IMR-90 (cell line): ENCODE measurements at regions not wholly inside any gene's neighbourhood (a gene's known extent, or its start where the extent isn't known, plus 50 kb on each side); places are given as distances from the start of the nearest gene placed in this dataset.

ENCODE experiments used
- ATAC-seq: fragments of 200-7000 bp; cut with Tn5 transposase; 2 replicates; pipeline ENCODE4 v1.9.1; 2020; ENCODE audit warnings: low read depth, mild to moderate bottlenecking, moderate library complexity
- BruUV-seq: library from RNA; stranded (reverse); fragments of 400-500 nt; replicated peaks from 2 replicates; lab custom pipeline; 2021; lab: Mats Ljungman, UMichigan
- CTCF ChIA-PET: fragments of 300-600 bp; formaldehyde crosslinking; extraction: SDS; loops from one replicate; lab custom pipeline; 2021; ENCODE audit warnings: antibody characterized with exemption; lab: Yijun Ruan, JAX
- POLR2A ChIA-PET: fragments of 300-600 bp; sonication (Branson Sonifier 250); formaldehyde crosslinking; loops from one replicate; lab custom pipeline; 2022; ENCODE audit warnings: antibody characterized with exemption; ENCODE audit not compliant: unreplicated experiment; lab: Charles Lee
- DNase-seq: peaks from one replicate; pipeline ENCODE4 v3.0.0; 2013
- H2AFZ ChIP-seq: replicated peaks from 2 replicates; pipeline ENCODE3; 2013; ENCODE audit warnings: low read length, mild to moderate bottlenecking; ENCODE audit not compliant: poor library complexity
- H2AK5ac ChIP-seq: 2 replicates; pipeline ENCODE4 v1.6.1; 2013; ENCODE audit warnings: low read depth, low read length, inconsistent platforms
- H2AK9ac ChIP-seq: replicated peaks from 2 replicates; pipeline ENCODE3; 2013; ENCODE audit warnings: mild to moderate bottlenecking, low read depth, low read length, moderate library complexity; ENCODE audit not compliant: poor library complexity
- H2BK120ac ChIP-seq: 2 replicates; pipeline ENCODE4 v1.6.1; 2013; ENCODE audit warnings: low read depth, low read length, inconsistent platforms
- H2BK15ac ChIP-seq: 3 replicates; pipeline ENCODE4 v1.6.1; 2013; ENCODE audit warnings: low read depth, low read length, inconsistent platforms
- H2BK20ac ChIP-seq: 2 replicates; pipeline ENCODE4 v1.6.1; 2013; ENCODE audit warnings: low read depth, mild to moderate bottlenecking, inconsistent platforms, low read length, moderate library complexity
- H2BK5ac ChIP-seq: 2 replicates; pipeline ENCODE4 v1.6.1; 2013; ENCODE audit warnings: mild to moderate bottlenecking, low read depth, low read length, inconsistent platforms; ENCODE audit not compliant: poor library complexity, severe bottlenecking
- H3K14ac ChIP-seq: replicated peaks from 2 replicates; pipeline ENCODE4 v1.6.1; 2013; ENCODE audit warnings: low read depth, low read length, inconsistent platforms
- H3K18ac ChIP-seq: 2 replicates; pipeline ENCODE4 v1.6.1; 2013; ENCODE audit warnings: low read depth, low read length, control low read depth
- H3K23ac ChIP-seq: 2 replicates; pipeline ENCODE4 v1.6.1; 2013; ENCODE audit warnings: low read depth, low read length, inconsistent platforms
- H3K27ac ChIP-seq: 2 replicates; pipeline ENCODE4 v1.5.1; 2013; ENCODE audit warnings: mild to moderate bottlenecking, control low read depth, low read length; ENCODE audit not compliant: insufficient read depth
- H3K27me3 ChIP-seq: 2 replicates; pipeline ENCODE4 v1.6.1; 2013; ENCODE audit warnings: low read length; ENCODE audit not compliant: control insufficient read depth, insufficient read depth
- H3K36me3 ChIP-seq: 2 replicates; pipeline ENCODE4 v1.6.1; 2013; ENCODE audit warnings: low read length, mixed read lengths; ENCODE audit not compliant: control insufficient read depth, insufficient read depth
- H3K4ac ChIP-seq: 2 replicates; pipeline ENCODE4 v1.6.1; 2013; ENCODE audit warnings: low read depth, low read length, inconsistent platforms
- H3K4me1 ChIP-seq: 2 replicates; pipeline ENCODE4 v1.6.1; 2013; ENCODE audit warnings: low read length, mixed read lengths; ENCODE audit not compliant: control insufficient read depth, insufficient read depth
- H3K4me2 ChIP-seq: 2 replicates; pipeline ENCODE4 v1.6.1; 2013; ENCODE audit warnings: low read depth, mild to moderate bottlenecking, control low read depth, low read length, moderate library complexity
- H3K4me3 ChIP-seq: 2 replicates; pipeline ENCODE4 v1.5.1; 2013; ENCODE audit warnings: low read depth, mild to moderate bottlenecking, control low read depth, low read length, moderate library complexity; ENCODE audit not compliant: insufficient read depth
- H3K56ac ChIP-seq: 2 replicates; pipeline ENCODE4 v1.6.1; 2013; ENCODE audit warnings: low read length, inconsistent platforms; ENCODE audit not compliant: insufficient read depth; ENCODE audit errors: extremely low read depth
- H3K79me1 ChIP-seq, 2 experiments: 2 replicates each; pipeline ENCODE4 v1.6.1; 2013; ENCODE audit warnings: low read length in 2 of 2, inconsistent platforms in 1 of 2, low read depth in 1 of 2
- H3K9ac ChIP-seq: 2 replicates; pipeline ENCODE4 v1.6.1; 2013; ENCODE audit warnings: low read depth, low read length, control low read depth
- H3K9me1 ChIP-seq: 2 replicates; pipeline ENCODE4 v1.6.1; 2013; ENCODE audit warnings: low read length, inconsistent platforms; ENCODE audit not compliant: insufficient read depth
- H3K9me3 ChIP-seq: 2 replicates; pipeline ENCODE4 v1.6.1; 2013; ENCODE audit warnings: low read length; ENCODE audit not compliant: control insufficient read depth, insufficient read depth
- H4K20me1 ChIP-seq: 2 replicates; pipeline ENCODE4 v1.6.1; 2013; ENCODE audit warnings: low read length, inconsistent platforms; ENCODE audit not compliant: insufficient read depth
- H4K5ac ChIP-seq: 2 replicates; pipeline ENCODE4 v1.6.1; 2013; ENCODE audit warnings: mild to moderate bottlenecking, low read depth, low read length, control low read depth
- H4K8ac ChIP-seq, 2 experiments: 2 replicates each; pipeline ENCODE4 v1.6.1; 2013; ENCODE audit warnings: low read depth in 2 of 2, low read length in 2 of 2, control low read depth in 1 of 2, inconsistent platforms in 1 of 2
- H4K91ac ChIP-seq: 2 replicates; pipeline ENCODE4 v1.6.1; 2013; ENCODE audit warnings: low read depth, low read length, inconsistent platforms; ENCODE audit not compliant: insufficient read depth
- CHD1 ChIP-seq: IDR thresholded peaks from 2 replicates; pipeline ENCODE4 v1.6.1; 2012; ENCODE audit warnings: low read depth, low read length, improper control_type of control experiment
- FOS ChIP-seq: fragments of 150-350 bp; IDR thresholded peaks from 2 replicates; pipeline ENCODE4 v1.6.1; 2016; ENCODE audit warnings: low read depth, low read length
- NFE2L2 ChIP-seq: fragments of 150-350 bp; IDR thresholded peaks from 2 replicates; pipeline ENCODE4 v1.6.1; 2016; ENCODE audit warnings: low read depth, mild to moderate bottlenecking, low read length
- RAD21 ChIP-seq: IDR thresholded peaks from 2 replicates; pipeline ENCODE4 v1.6.1; 2012; ENCODE audit warnings: low read length, improper control_type of control experiment
- RFX5 ChIP-seq: IDR thresholded peaks from 2 replicates; pipeline ENCODE4 v1.8.0; 2012; ENCODE audit warnings: low read depth, mild to moderate bottlenecking, low read length, moderate library complexity
- SMC3 ChIP-seq: fragments of 150-350 bp; IDR thresholded peaks from 2 replicates; pipeline ENCODE4 v1.6.1; 2016; ENCODE audit warnings: low read depth, mild to moderate bottlenecking, antibody characterized with exemption, low read length, moderate library complexity
- WGBS, 2 experiments: methylation state at CpG; one replicate each; pipeline versions ENCODE4 v1.1.5 to v1.1.7; 2013; ENCODE audit warnings: missing lambda C conversion rate in 2 of 2; ENCODE audit not compliant: insufficient read length in 1 of 2; ENCODE audit errors: extremely low coverage in 2 of 2; 5-methylcytosine and 5-hydroxymethylcytosine counted together
- dilution Hi-C: fragments of 300-500 bp; cut with HindIII; formaldehyde crosslinking; loops from one replicate; pipeline ENCODE4 v1.14.3; 2018; ENCODE audit warnings: low sequenced_read_pairs; ENCODE audit not compliant: unreplicated experiment
- in situ Hi-C: fragments of 300-500 bp; cut with MboI; formaldehyde crosslinking; loops from 3 replicates; pipeline ENCODE4 v1.14.3; 2019; ENCODE audit warnings: low sequenced_read_pairs, inconsistent platforms, mixed read lengths
- intact Hi-C: fragments of 100-400 bp; cut with micrococcal nuclease; formaldehyde crosslinking; loops from 2 replicates; pipeline ENCODE4 v1.10.0; 2022

- ChIA-PET POLR2A (no interaction called here), CTCF (no interaction called here)
- dilution Hi-C loops, result no loop called here
- H3K4me1 ChIP-seq, result no peaks in the 10 kb centered on the region
- no peak for DNase-seq
- H3K9ac ChIP-seq, result no peak overlapping the region
- no peak overlapping the region for H2BK5ac ChIP-seq
- no peak overlapping the region for H2BK15ac ChIP-seq
- ATAC-seq, result no peak
- TF ChIP-seq RAD21 (no peak), SMC3 (no peak), NFE2L2 (no peak), RFX5 (no peak), CHD1 (no peak), FOS (no peak)
- intact Hi-C loops, result no loop called here
- in situ Hi-C loops, result no loop called here
- no peak overlapping the region for H2AK9ac ChIP-seq
- no TSS peak for BruUV-seq
- no peak overlapping the region for H3K27ac ChIP-seq
- no peaks in the 10 kb centered on the region for H3K9me3 ChIP-seq
- no peak overlapping the region for H3K18ac ChIP-seq
- no peaks in the 10 kb centered on the region for H4K20me1 ChIP-seq
- no peaks in the 10 kb centered on the region for H3K36me3 ChIP-seq
- H3K79me1 ChIP-seq, result no peaks in the 10 kb centered on the region
- no peak overlapping the region for H4K5ac ChIP-seq
- peaks cover 14% of the 10 kb centered on the region for H3K27me3 ChIP-seq
- H2AK5ac ChIP-seq, result no peak overlapping the region
- H3K14ac ChIP-seq, result no peak overlapping the region
- H3K4ac ChIP-seq, result no peak overlapping the region
- no peak overlapping the region for H3K4me2 ChIP-seq
- H2AFZ ChIP-seq, result no peak overlapping the region
- H4K91ac ChIP-seq, result no peak overlapping the region
- H3K23ac ChIP-seq, result no peak overlapping the region
- H4K8ac ChIP-seq, result no peak overlapping the region
- H2BK20ac ChIP-seq, result no peak overlapping the region
- no peak overlapping the region for H3K4me3 ChIP-seq
- WGBS, 2 experiments, result no CpG with 5 or more reads among the region's 6 CpGs
- H2BK120ac ChIP-seq, result no peak overlapping the region
- no peak overlapping the region for H3K56ac ChIP-seq
- H3K9me1 ChIP-seq, result 0 out of 2 replicates have a peak, but pooled peaks cover 2% of the 10 kb centered on the region
These were observed 148.1 kb downstream of the ACKR3 start for GRCh38 chr2:236717729-236718128.
